A673 (cell line): ENCODE measurements at regions not wholly inside any gene's neighbourhood (a gene's known extent, or its start where the extent isn't known, plus 50 kb on each side); places are given as distances from the start of the nearest gene placed in this dataset.

Experiments
- CTCF ChIP-seq: fragments of 300-800, 200-600 bp; sonication (generic); conservative IDR thresholded peaks from 2 replicates; pipeline ENCODE4 v1.5.1; 2017; ENCODE audit warnings: low read depth, mild to moderate bottlenecking, antibody characterized with exemption, low read length, moderate library complexity, mixed read lengths
- EZH2 ChIP-seq: fragments of 200-600 bp; sonication (generic); IDR thresholded peaks from 2 replicates; pipeline ENCODE4 v1.6.1; 2017; ENCODE audit warnings: borderline replicate concordance, low read depth, mild to moderate bottlenecking, mixed read lengths, antibody characterized with exemption, low read length; ENCODE audit not compliant: poor library complexity, severe bottlenecking

GRCh38 chr22:10778296-10778814 is 4749.6 kb upstream of the OR11H1 start:
- TF ChIP-seq CTCF (no peak), EZH2 (no peak)
